ENCODE measurements at regions not wholly inside any gene's neighbourhood (a gene's known extent, or its start where the extent isn't known, plus 50 kb on each side); places are given as distances from the start of the nearest gene placed in this dataset.

DNA sequence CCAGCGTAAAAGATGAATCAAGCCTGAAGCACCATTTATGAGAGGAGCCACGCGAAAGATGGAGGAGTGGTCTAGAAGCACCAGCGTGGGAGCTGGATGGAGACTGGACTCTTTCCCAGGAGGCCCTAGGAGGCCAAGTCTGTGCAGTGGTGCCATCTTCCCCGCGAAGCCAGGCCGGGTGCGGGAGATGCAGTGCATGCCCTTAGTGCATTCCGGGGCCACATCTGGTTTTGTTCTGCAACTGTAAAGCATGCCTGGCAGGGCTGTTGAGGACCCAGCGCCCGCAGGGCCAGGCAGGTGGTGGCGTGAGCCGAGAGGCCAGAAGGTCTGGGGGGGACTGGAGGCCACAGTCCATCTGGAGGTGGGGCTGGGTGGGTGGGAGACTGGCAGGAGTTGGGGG lies 78.6 kb upstream of the ADRA2C start:
- H3K36me3 Mint-ChIP-seq, result no peaks in the 10 kb centered on the region
- H3K27ac Mint-ChIP-seq, result no peak overlapping the region
- ATAC-seq, result no peak
- POLR2A ChIA-PET, result no interaction called here
- peaks cover 0 to 27% (median 16%) of the 10 kb centered on the region in 5 donors for H3K27me3 Mint-ChIP-seq
- no peak overlapping the region for H3K4me3 Mint-ChIP-seq
- H3K9me3 Mint-ChIP-seq, result no peaks in the 10 kb centered on the region
- peaks cover 0 to 1% (median 0%) of the 10 kb centered on the region in 4 donors for H3K4me1 Mint-ChIP-seq
- DNase-seq, result peak in 1 of 10 donors; percentile 46

DNA sequence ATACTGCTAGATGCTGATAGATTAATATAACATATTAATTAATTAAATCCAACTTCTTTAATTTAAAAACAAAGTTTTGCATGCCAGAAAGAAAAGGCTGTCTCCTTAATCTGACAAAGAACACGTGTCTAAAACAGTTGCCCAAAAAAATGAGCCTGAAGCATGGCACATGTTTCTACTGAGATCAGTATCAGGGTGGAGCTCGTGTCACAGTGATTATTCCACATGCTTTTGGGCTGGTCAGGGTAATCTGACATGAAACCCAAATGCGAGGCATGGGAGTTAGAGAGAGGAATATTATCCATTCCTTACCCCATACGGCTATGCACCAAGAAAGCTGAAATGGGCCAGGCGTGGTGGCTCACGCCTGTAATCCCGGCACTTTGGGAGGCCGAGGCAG lies 79.4 kb upstream of the ADRA2C start:
- no peaks in the 10 kb centered on the region for H3K36me3 Mint-ChIP-seq
- POLR2A ChIA-PET, result no interaction called here
- no peak overlapping the region for H3K4me3 Mint-ChIP-seq
- ATAC-seq (no peak), DNase-seq (no peak)
- peaks cover 0 to 27% (median 16%) of the 10 kb centered on the region in 5 donors for H3K27me3 Mint-ChIP-seq
- no peak overlapping the region for H3K27ac Mint-ChIP-seq
- peaks cover 0 to 1% (median 0%) of the 10 kb centered on the region in 4 donors for H3K4me1 Mint-ChIP-seq
- H3K9me3 Mint-ChIP-seq, result no peaks in the 10 kb centered on the region

DNA sequence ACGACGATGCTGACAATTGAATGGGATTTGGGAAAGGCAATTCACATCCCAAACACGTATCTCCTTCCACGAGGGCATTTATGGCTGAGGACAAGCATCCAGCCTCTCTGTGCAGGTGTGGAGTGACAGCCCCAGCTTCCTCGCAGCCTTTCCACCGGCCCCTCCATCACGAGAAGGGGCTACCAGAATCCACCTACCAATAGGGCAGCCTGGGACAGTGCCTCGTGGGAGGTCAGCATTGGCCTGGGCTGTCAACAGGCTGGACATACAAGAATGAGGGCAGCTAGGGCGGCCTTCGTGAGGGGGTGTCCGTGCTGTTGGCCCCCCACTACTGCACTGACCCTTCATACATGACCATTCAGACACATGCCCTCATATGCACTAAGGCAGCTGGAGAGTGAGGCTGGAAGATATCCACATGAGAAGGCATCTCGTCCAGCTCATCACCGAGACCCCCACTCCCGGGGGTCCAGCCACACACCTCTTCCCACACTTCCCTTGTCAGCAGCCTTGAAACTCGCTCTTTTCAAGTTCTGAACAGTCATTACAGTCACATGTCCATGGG lies 81.0 kb upstream of the ADRA2C start:
- H3K36me3 Mint-ChIP-seq, result no peaks in the 10 kb centered on the region
- no peak overlapping the region for H3K27ac Mint-ChIP-seq
- POLR2A ChIA-PET, result no interaction called here
- H3K27me3 Mint-ChIP-seq, result peaks cover 2 to 30% (median 16%) of the 10 kb centered on the region in 5 donors
- peak in 1 of 10 donors; percentile 60 for DNase-seq
- H3K4me1 Mint-ChIP-seq, result peaks cover 0 to 1% (median 0%) of the 10 kb centered on the region in 4 donors
- ATAC-seq, result no peak
- H3K4me3 Mint-ChIP-seq, result no peak overlapping the region
- no peaks in the 10 kb centered on the region for H3K9me3 Mint-ChIP-seq

DNA sequence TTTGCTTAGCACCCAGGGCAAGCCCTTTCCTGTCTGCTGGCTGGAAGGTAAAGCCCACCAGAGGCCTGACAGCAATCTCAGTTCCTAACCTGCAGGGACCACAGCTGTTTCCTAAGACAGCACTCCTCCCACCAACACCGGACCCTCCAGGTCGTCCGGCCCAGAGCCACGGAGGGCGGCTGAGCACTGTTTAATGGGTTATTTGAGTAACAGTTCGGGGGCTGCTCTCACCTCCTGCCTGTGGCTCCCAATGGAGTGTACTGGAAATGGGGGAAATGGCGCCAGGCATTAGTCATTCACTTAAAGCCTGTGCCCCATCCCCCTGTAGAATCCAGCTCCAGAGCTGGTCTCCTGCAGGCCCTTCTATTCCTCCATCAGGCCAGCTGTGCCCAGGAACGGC lies 81.6 kb upstream of the ADRA2C start:
- H3K36me3 Mint-ChIP-seq, result no peaks in the 10 kb centered on the region
- H3K9me3 Mint-ChIP-seq, result no peaks in the 10 kb centered on the region
- peaks cover 0 to 1% (median 0%) of the 10 kb centered on the region in 4 donors for H3K4me1 Mint-ChIP-seq
- POLR2A ChIA-PET, result no interaction called here
- ATAC-seq (no peak), DNase-seq (peak in 1 of 10 donors; percentile 60)
- no peak overlapping the region for H3K4me3 Mint-ChIP-seq
- H3K27me3 Mint-ChIP-seq, result peaks cover 2 to 26% (median 16%) of the 10 kb centered on the region in 5 donors
- H3K27ac Mint-ChIP-seq, result no peak overlapping the region

DNA sequence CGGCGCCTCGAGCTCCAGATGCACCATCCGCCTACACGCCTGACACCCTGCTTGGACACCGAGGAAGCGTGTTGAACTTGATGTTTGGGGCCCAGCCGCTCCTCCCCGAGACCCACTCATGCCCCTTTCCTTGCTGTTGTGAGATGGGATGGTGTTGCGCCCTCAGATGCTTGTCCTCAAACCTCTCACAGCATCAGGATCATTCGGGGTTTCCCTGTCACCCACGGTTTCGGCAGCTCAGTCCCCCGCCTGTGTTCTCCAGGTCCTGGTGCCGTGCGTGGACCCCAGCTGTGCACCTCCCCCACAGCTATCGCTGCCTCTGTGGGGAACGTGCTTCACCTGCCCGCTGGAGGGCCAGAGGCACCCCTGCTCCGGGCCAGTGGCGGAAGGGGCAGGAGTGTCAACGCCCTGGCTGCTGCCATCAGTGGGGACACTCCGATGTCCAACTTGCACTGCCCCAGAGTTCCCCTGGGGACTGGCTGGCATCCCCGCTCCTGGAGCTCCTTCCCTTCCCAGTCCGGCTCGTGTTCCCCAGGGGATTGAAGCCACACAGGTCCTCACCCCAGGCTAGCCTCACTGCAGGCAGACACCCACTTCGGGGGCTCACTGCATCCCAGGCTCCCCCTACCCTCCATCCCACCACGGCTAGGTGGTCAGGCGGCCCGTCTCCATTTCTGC lies 82.3 kb upstream of the ADRA2C start:
- Mint-ChIP-seq H3K4me1 (peaks cover 0 to 1% (median 0%) of the 10 kb centered on the region in 4 donors), H3K36me3 (no peaks in the 10 kb centered on the region), H3K4me3 (no peak overlapping the region), H3K27ac (no peak overlapping the region), H3K9me3 (no peaks in the 10 kb centered on the region), H3K27me3 (peaks cover 2 to 23% (median 16%) of the 10 kb centered on the region in 5 donors)
- POLR2A ChIA-PET, result no interaction called here
- DNase-seq (peak in 1 of 10 donors; percentile 59), ATAC-seq (no peak)

DNA sequence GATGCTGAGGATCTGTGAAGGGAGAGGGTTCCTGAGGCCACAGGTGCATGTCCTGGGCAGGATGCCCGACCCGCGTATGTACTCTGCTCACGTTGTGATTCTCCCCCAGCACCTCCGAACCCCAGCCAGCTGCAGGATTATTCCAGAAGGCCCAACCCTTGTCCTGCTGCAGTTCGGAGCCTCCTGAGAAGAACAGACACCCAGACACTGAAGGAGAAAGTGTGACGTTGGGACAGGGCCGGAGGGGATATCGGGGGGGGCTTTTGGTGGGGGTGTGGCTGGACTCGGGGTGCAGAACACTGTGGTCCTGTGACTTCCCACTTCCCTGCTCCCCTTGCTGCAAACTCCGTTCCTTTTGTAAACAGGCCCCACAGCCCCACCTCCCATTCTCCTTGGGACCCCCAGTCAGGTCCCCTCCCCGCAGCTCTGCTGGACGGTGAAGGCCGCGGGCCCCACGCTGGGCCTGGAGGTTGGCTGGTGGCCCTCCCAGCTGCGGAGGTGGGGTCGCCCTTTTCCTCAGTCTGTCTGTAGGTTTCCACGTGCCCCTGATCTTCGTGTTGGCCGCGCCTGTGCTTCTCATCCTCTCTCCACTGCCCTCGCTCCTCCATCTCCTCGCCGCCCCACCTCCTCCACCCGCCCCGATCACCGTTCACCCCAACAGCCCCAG lies 83.0 kb upstream of the ADRA2C start:
- no peaks in the 10 kb centered on the region for H3K36me3 Mint-ChIP-seq
- no peaks in the 10 kb centered on the region for H3K9me3 Mint-ChIP-seq
- H3K4me1 Mint-ChIP-seq, result peaks cover 0 to 1% (median 0%) of the 10 kb centered on the region in 4 donors
- no peak overlapping the region for H3K27ac Mint-ChIP-seq
- ATAC-seq (no peak), DNase-seq (peak in 1 of 10 donors; percentile 55)
- H3K4me3 Mint-ChIP-seq, result no peak overlapping the region
- H3K27me3 Mint-ChIP-seq, result peaks cover 2 to 23% (median 16%) of the 10 kb centered on the region in 5 donors
- POLR2A ChIA-PET, result no interaction called here

DNA sequence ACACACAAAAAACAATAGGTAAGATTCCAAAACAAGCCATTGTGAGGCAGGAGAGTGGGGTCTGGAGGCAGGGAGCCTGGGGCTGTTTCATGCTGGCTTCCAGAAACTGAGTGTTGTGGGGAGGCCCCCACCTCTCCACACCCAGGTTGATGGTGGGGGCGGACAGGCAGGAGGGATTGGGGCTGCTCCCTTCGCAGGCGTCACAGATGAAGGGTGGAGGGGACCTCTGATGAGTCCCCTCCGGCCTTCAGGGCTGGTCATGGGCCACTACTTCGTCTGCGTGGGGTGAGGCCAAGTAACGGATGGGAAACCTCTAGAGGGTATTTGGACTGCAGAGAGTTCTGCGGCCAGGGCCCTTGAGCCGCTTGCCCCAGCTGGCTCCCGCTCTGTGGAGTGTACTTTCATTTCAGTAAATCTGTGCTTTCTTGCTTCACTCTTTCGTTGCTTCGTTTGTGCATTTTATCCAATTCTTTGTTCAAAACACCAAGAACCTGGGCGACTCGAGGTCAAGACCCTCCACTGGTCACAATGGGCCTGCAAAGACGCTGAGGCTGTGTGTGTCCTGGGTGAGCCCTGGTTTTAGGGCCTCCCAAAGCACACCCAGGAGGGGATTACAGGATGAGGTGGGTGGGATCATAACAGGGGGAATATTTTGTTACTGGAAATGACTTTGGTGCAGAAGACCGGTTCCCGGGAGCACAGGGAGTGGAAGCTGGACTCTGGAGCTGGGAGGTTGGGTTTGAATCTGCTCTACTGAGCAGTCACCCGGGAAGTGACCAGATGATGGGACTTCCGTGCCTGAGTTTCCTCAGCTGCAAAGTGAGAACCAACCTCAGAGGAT lies 83.7 kb upstream of the ADRA2C start:
- ATAC-seq, result no peak
- Mint-ChIP-seq H3K27me3 (peaks cover 2 to 23% (median 16%) of the 10 kb centered on the region in 5 donors), H3K9me3 (no peaks in the 10 kb centered on the region), H3K4me1 (peaks cover 0 to 1% (median 0%) of the 10 kb centered on the region in 4 donors), H3K27ac (no peak overlapping the region), H3K36me3 (no peaks in the 10 kb centered on the region), H3K4me3 (no peak overlapping the region)
- peak in 1 of 10 donors; percentile 57 for DNase-seq
- POLR2A ChIA-PET, result interaction anchor here (0.7 kb wide), 1 partner anchor 9 kb away, joined by 4 read pairs; no protein-coding TSS in a partner anchor

DNA sequence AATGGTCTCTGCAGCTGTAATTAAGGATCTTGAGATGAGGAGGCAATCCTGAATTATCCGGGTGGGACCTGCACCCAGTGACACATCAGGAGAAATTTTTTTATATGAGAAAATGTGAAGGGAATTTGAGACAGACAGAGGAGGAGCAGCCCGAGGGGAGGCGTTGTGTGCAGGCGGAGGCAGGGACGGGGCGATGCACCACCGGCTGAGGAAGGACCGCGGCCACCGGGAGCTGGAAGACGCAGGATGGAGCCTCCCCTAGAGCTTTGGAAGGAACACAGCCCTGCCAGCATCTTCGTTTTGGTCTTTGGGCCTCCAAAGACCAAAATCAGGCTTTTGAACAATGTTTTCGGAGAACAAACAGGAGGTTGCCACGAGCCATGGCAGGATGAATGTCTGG lies 85.0 kb upstream of the ADRA2C start:
- DNase-seq (peak in 1 of 10 donors; percentile 6), ATAC-seq (no peak)
- H3K27ac Mint-ChIP-seq, result no peak overlapping the region
- H3K27me3 Mint-ChIP-seq, result peaks cover 2 to 30% (median 22%) of the 10 kb centered on the region in 5 donors
- H3K4me1 Mint-ChIP-seq, result peaks cover 0 to 1% (median 0%) of the 10 kb centered on the region in 4 donors
- no peak overlapping the region for H3K4me3 Mint-ChIP-seq
- POLR2A ChIA-PET, result no interaction called here
- no peaks in the 10 kb centered on the region for H3K9me3 Mint-ChIP-seq
- no peaks in the 10 kb centered on the region for H3K36me3 Mint-ChIP-seq

DNA sequence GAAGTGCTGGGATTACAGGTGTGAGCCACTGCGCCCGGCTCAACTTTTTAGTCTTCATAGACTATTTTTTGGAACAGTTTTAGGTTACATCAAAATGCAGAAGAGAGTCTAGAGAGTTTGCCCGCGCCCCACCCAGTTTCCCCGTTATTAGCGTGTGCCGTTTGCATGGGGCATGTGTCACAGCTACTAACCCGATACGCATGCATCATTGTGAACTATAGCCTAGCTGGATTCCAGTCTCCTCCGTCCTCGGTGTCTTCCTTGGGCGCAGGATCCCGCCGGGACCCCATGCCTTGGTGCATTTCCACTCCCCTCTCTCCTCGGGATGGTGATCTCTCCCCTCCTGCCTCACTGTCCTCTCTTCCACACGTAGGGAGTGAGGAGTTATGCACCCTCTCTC lies 85.5 kb upstream of the ADRA2C start:
- H3K9me3 Mint-ChIP-seq, result no peaks in the 10 kb centered on the region
- peaks cover 2 to 29% (median 28%) of the 10 kb centered on the region in 5 donors for H3K27me3 Mint-ChIP-seq
- peaks cover 0 to 1% (median 0%) of the 10 kb centered on the region in 4 donors for H3K4me1 Mint-ChIP-seq
- POLR2A ChIA-PET, result no interaction called here
- H3K4me3 Mint-ChIP-seq, result no peak overlapping the region
- H3K27ac Mint-ChIP-seq, result no peak overlapping the region
- no peaks in the 10 kb centered on the region for H3K36me3 Mint-ChIP-seq
- peak in 1 of 10 donors; percentile 23 for DNase-seq
- no peak for ATAC-seq

DNA sequence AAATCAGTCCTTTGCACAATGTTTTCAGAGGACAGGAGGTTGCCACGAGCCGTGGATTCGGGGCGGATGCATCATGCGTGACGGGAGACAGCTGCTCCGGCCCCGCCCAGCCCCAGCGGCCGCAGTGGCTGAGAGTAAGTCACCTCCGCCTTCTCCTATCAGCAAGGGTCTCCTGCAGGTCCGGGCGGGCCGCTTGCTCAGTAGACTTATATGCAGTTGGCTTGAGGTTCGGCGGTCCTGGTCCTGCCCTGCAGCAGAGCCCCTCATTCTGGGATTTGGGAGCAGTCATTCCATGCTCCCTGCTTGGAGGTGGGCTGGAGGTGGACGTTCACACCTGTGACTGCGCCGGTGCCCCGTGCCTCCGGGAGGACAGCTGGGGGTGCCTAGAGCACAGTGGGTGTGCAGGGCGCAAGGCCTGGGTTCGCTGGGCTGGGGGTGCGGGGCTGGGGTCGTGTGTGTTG lies 86.3 kb upstream of the ADRA2C start:
- H3K4me1 Mint-ChIP-seq, result peaks cover 0 to 1% (median 0%) of the 10 kb centered on the region in 4 donors
- DNase-seq (peak in 1 of 10 donors; percentile 60), ATAC-seq (no peak)
- peaks cover 4 to 35% (median 30%) of the 10 kb centered on the region in 5 donors for H3K27me3 Mint-ChIP-seq
- H3K36me3 Mint-ChIP-seq, result no peaks in the 10 kb centered on the region
- no peak overlapping the region for H3K4me3 Mint-ChIP-seq
- no peaks in the 10 kb centered on the region for H3K9me3 Mint-ChIP-seq
- H3K27ac Mint-ChIP-seq, result no peak overlapping the region
- POLR2A ChIA-PET, result no interaction called here

DNA sequence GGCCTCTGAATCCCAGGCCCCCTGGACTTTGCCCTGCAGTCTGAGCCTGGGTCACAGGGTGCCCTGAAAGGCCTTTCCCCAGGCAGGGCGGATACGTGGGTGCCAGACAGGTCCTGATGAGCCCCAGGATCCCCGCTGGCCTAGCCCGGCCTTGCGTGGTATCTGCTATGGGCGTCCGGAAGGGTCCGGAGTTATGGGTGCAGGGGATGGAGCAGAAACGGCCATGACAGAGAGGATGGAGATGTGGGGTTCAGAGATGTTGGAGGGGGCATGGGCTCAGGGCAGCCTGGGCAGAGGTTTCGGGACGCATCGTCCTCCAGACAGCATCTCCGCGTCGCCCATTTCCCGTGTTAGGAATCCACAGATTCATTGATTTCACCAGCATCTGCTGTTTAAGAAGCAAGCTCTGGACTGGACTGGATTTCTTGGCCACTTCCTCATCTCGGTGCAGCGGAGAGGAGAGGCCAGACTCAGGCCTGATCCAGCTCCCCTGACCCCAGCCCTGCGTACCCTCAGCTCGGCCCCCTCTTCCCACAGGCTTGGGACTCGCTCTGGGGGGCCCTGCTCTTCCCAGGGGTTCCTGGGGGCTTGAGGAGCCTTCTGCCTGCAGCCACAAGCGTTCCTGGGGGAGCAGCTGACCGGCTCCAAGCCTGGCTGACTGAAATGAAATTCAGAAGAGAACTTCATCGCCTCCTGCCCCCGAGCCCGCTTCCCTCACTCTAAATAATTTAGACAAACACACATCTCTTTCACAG lies 86.9 kb upstream of the ADRA2C start:
- DNase-seq (peak in 1 of 10 donors; percentile 53), ATAC-seq (no peak)
- H3K9me3 Mint-ChIP-seq, result no peaks in the 10 kb centered on the region
- no peak overlapping the region for H3K4me3 Mint-ChIP-seq
- POLR2A ChIA-PET, result no interaction called here
- H3K27ac Mint-ChIP-seq, result no peak overlapping the region
- no peaks in the 10 kb centered on the region for H3K36me3 Mint-ChIP-seq
- peaks cover 4 to 32% (median 26%) of the 10 kb centered on the region in 5 donors for H3K27me3 Mint-ChIP-seq
- H3K4me1 Mint-ChIP-seq, result no peaks in the 10 kb centered on the region

DNA sequence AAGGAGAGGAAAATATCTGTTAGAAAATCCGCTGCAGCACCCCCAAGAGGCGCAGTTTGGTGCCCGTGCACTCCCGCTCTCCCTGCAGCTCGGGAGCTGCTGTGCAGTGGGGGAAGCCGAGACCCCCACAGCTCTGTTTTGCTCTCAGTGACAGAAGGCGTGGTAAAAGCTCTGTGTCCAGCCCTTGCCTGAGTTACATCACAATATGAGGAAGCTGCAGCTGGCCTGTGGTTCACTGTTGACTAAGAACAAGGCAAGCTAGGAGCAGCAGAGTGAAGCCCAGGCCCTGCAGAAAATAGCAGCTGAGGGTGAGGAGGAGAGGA lies 88.5 kb upstream of the ADRA2C start:
- H3K36me3 Mint-ChIP-seq, result no peaks in the 10 kb centered on the region
- H3K27me3 Mint-ChIP-seq, result peaks cover 6 to 29% (median 20%) of the 10 kb centered on the region in 5 donors
- DNase-seq (peak in 1 of 10 donors; percentile 35), ATAC-seq (no peak)
- H3K4me1 Mint-ChIP-seq, result no peaks in the 10 kb centered on the region
- POLR2A ChIA-PET, result no interaction called here
- H3K9me3 Mint-ChIP-seq, result peaks cover 0 to 7% (median 0%) of the 10 kb centered on the region in 9 donors
- no peak overlapping the region for H3K27ac Mint-ChIP-seq
- H3K4me3 Mint-ChIP-seq, result no peak overlapping the region
